KMS-11 (cell line): ENCODE measurements at regions not wholly inside any gene's neighbourhood (a gene's known extent, or its start where the extent isn't known, plus 50 kb on each side); places are given as distances from the start of the nearest gene placed in this dataset.
A peak's percentile ranks its signal among the peaks of the same experiment; 100 is the strongest.

Experiments
- H2AFZ ChIP-seq: fragments of 200-600 bp; sonication (generic); 2 replicates; pipeline ENCODE4 v1.6.1; 2016; ENCODE audit warnings: antibody characterized with exemption, mixed run types, low read depth
- H3K27ac ChIP-seq: fragments of 200-600 bp; sonication (generic); 2 replicates; pipeline ENCODE4 v1.6.1; 2016; ENCODE audit warnings: mild to moderate bottlenecking, mixed run types
- H3K27me3 ChIP-seq: fragments of 200-600 bp; sonication (generic); 2 replicates; pipeline ENCODE4 v1.6.1; 2017; ENCODE audit warnings: mild to moderate bottlenecking, low read depth, mixed run types, moderate library complexity; ENCODE audit not compliant: insufficient read depth
- H3K36me3 ChIP-seq: fragments of 200-600 bp; sonication (generic); 2 replicates; pipeline ENCODE4 v1.6.1; 2017; ENCODE audit warnings: mild to moderate bottlenecking, mixed run types; ENCODE audit not compliant: insufficient read depth
- H3K4me1 ChIP-seq: fragments of 200-600 bp; sonication (generic); 2 replicates; pipeline ENCODE4 v1.6.1; 2016; ENCODE audit warnings: mild to moderate bottlenecking, low read depth, mixed run types; ENCODE audit not compliant: poor library complexity, severe bottlenecking
- H3K4me2 ChIP-seq: fragments of 200-600 bp; sonication (generic); 2 replicates; pipeline ENCODE4 v1.7.0; 2016; ENCODE audit warnings: mild to moderate bottlenecking, mixed run types
- H3K4me3 ChIP-seq: fragments of 200-600 bp; sonication (generic); IDR thresholded peaks from 2 replicates; pipeline ENCODE4 v1.6.1; 2017; ENCODE audit warnings: low read depth, low read length, mixed read lengths; ENCODE audit not compliant: insufficient read depth
- H3K79me2 ChIP-seq: fragments of 200-600 bp; sonication (generic); 2 replicates; pipeline ENCODE4 v1.6.1; 2016; ENCODE audit warnings: low read depth, mixed run types; ENCODE audit not compliant: insufficient read depth
- H3K9ac ChIP-seq: fragments of 200-600 bp; sonication (generic); 2 replicates; pipeline ENCODE4 v1.6.1; 2016; ENCODE audit warnings: mild to moderate bottlenecking, mixed run types
- H4K20me1 ChIP-seq: fragments of 200-600 bp; sonication (generic); 2 replicates; pipeline ENCODE4 v1.6.1; 2016; ENCODE audit warnings: mild to moderate bottlenecking, mixed run types; ENCODE audit not compliant: insufficient read depth
- TF ChIP-seq, protein P1 (sequence below): fragments of 200-600 bp; sonication (generic); conservative IDR thresholded peaks from 2 replicates; pipeline ENCODE4 v1.6.1; 2017; ENCODE audit warnings: low read depth, mild to moderate bottlenecking, antibody characterized with exemption, low read length, moderate library complexity, mixed read lengths

DNA sequence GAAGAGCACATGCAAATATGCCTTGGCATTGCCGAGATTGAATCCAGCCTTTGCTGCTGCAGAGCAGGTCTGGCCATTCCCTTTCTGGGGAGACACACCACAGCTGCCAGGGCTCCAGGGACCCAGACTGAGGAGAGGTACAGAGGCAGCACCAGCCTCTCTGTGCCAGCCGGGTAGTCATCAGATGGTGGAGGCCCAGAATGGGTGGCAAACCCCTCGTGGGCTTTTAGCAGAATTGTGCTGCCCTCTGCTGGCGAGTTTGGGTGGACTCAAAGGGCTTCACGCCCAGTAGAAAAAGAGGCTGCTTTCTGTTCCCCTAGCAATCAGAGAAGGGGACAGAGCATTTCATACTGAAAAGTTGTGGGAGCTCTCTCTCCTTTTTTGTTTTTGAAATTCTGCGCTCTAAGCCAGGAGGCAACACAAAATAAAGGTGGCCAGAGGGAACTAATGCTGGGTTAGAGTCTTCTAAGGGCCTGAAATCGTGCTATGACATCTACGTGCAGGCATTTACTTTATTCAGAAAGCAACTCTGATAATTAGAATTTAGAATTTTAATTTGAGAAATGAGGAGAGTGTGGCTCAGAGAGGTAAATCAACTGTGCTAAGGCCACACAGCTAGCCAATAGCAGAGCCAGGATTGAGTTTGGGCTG, 158.8 kb upstream of the NAV2 start:
- TF ChIP-seq, protein P1, sequence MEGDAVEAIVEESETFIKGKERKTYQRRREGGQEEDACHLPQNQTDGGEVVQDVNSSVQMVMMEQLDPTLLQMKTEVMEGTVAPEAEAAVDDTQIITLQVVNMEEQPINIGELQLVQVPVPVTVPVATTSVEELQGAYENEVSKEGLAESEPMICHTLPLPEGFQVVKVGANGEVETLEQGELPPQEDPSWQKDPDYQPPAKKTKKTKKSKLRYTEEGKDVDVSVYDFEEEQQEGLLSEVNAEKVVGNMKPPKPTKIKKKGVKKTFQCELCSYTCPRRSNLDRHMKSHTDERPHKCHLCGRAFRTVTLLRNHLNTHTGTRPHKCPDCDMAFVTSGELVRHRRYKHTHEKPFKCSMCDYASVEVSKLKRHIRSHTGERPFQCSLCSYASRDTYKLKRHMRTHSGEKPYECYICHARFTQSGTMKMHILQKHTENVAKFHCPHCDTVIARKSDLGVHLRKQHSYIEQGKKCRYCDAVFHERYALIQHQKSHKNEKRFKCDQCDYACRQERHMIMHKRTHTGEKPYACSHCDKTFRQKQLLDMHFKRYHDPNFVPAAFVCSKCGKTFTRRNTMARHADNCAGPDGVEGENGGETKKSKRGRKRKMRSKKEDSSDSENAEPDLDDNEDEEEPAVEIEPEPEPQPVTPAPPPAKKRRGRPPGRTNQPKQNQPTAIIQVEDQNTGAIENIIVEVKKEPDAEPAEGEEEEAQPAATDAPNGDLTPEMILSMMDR = peak; percentile 83
- H3K4me1 ChIP-seq = peaks cover 48% of the 10 kb centered on the region

DNA sequence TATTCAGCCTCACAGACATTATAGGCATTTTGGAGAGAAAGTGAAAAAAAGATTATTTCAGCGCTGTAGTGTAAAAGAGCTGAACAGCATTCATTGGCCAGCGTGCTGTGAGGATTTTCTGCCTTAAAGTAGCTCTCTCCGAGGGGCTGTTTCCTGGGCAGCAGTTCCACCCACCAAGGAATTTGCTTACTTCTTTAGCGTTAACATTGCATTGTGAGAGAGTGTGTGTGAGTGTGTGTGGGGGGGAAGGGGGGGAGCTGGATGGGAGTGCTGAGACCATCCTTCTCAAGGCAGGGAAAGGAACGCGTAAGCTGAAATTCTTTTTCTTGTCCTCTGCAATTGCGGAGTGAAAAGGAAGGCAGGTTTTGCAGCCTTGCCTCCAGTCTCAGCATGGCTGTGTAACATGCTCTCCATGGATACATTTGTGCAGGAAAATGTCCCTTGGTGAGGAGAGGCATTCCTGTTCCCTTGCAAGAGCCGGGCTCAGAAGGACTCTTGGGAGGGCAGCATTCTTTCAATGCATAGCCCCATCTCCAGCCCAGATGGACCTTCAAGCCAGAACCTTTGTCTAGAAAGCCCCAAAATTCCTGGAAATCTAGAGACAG, 159.9 kb upstream of the NAV2 start:
- Histone ChIP-seq H4K20me1 (no peaks in the 10 kb centered on the region), H3K4me2 (peak overlapping the region; percentile 51; the same call in 1 of the 2 replicates), H3K4me1 (peaks cover 45% of the 10 kb centered on the region), H3K27ac (no peak overlapping the region), H3K27me3 (no peaks in the 10 kb centered on the region), H2AFZ (no peak overlapping the region), H3K4me3 (no peak overlapping the region), H3K79me2 (no peaks in the 10 kb centered on the region), H3K36me3 (no peaks in the 10 kb centered on the region), H3K9ac (no peak overlapping the region)
- TF ChIP-seq, protein P1 = no peak

More for the DNA sequence above, 158.8 kb upstream of the NAV2 start:
- Histone ChIP-seq H3K4me2 (peak overlapping the region; percentile 51), H3K4me3 (no peak overlapping the region), H3K27me3 (no peaks in the 10 kb centered on the region), H3K36me3 (no peaks in the 10 kb centered on the region), H2AFZ (0 out of 2 replicates have a peak overlapping the region, but pooled peaks have one; percentile 32), H3K9ac (no peak overlapping the region), H3K27ac (no peak overlapping the region), H4K20me1 (no peaks in the 10 kb centered on the region), H3K79me2 (no peaks in the 10 kb centered on the region)

DNA sequence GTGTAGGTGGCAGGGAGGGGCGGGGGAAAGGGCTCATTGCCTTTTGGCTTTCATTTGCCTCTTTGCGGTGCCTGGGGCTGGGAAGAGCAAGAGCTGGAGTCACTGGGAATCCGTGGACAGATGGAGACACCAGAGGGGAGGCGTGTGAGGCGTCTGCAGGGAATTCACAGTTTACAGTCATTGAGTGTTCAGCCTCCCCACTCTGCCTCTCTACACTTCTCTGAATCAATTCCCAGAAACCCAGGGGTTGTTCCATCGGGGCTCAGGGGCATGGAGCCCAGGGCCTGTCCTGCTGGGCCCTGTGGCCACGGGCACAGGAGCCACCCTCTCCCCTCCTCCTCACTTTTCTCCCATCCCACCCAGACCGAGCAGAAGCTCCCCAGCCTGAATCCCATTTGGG, 160.5 kb upstream of the NAV2 start:
- Histone ChIP-seq H3K27me3 (no peaks in the 10 kb centered on the region), H4K20me1 (no peaks in the 10 kb centered on the region), H3K27ac (no peak overlapping the region), H3K4me3 (no peak overlapping the region), H3K4me2 (no peak overlapping the region), H3K36me3 (no peaks in the 10 kb centered on the region), H3K4me1 (peaks cover 47% of the 10 kb centered on the region), H3K79me2 (no peaks in the 10 kb centered on the region), H2AFZ (no peak overlapping the region), H3K9ac (no peak overlapping the region)
- TF ChIP-seq, protein P1 = no peak

DNA sequence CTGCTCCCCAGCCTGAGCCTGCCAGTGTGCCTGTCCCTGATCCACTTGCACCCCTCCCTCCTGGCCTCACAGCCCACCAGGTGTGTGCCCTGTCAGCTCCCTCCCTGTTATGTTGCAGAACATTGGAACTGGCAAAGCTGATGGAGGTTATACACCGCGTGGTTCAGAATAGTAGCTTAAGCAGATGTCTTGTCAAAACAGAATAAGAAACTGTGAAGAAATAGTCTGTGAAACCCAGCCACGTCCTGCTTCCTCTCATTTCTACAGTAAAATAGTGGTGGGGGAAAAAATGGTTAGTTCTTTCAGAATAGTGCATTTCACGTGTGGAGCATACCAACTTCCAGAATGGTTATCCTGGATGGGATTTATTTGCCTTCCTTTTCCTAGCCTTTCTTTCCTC, 161.2 kb upstream of the NAV2 start:
- no peak overlapping the region; the same call in 1 of the 2 replicates for H3K9ac ChIP-seq
- no peaks in the 10 kb centered on the region for H3K36me3 ChIP-seq
- peak overlapping the region; percentile 33; the same call in 1 of the 2 replicates for H3K4me2 ChIP-seq
- H3K79me2 ChIP-seq = no peaks in the 10 kb centered on the region
- no peak overlapping the region for H2AFZ ChIP-seq
- no peak overlapping the region for H3K4me3 ChIP-seq
- H3K4me1 ChIP-seq = peaks cover 54% of the 10 kb centered on the region
- TF ChIP-seq, protein P1 = no peak
- no peaks in the 10 kb centered on the region for H4K20me1 ChIP-seq
- H3K27ac ChIP-seq = no peak overlapping the region; the same call in 1 of the 2 replicates
- H3K27me3 ChIP-seq = no peaks in the 10 kb centered on the region
